ENCODE measurements at regions not wholly inside any gene's neighbourhood (a gene's known extent, or its start where the extent isn't known, plus 50 kb on each side); places are given as distances from the start of the nearest gene placed in this dataset.

DNA sequence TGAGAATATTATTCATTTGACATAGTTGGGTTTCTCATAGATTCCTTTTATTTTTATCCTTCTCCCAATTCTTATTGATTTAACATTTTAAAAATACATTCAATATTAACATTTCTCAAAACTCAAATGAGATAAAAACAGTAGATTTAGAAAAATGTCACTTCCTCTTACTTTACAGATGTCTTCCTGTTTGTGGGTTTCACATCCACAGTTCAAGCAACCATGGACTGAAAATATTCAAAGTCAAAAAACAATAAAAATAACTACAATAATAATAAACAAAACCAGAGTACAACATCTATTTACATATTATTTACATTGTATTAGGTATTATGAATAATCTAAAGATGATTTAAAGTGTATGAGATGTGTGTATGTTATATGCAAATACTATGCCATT lies 111.3 kb upstream of the SLC16A7 start:
- no peak overlapping the region for H3K4me3 ChIP-seq (ENCODE audit: insufficient read depth, low read depth, low read length)
- in situ Hi-C loops (cut with MboI; ENCODE audit: low sequenced_read_pairs), result no loop called here
- no peak for ATAC-seq (ENCODE audit: low read depth)

More for the DNA sequence above, 111.3 kb upstream of the SLC16A7 start:
- no peak overlapping the region for H3K27ac ChIP-seq (ENCODE audit: insufficient read depth, low read length)
- ChIA-PET POLR2A (ENCODE audit: unreplicated experiment) (no interaction called here), CTCF (no interaction called here)
- H3K18ac ChIP-seq (ENCODE audit: low read depth, low read length), result no peak overlapping the region
- no peak overlapping the region for H2BK120ac ChIP-seq (ENCODE audit: low read depth, low read length)
- no peak overlapping the region for H2BK15ac ChIP-seq (ENCODE audit: low read depth, low read length)
- intact Hi-C loops (cut with micrococcal nuclease) (no loop called here), dilution Hi-C loops (cut with HindIII; ENCODE audit: low sequenced_read_pairs, unreplicated experiment) (no loop called here)
- no peaks in the 10 kb centered on the region for H3K79me1 ChIP-seq (ENCODE audit: low read depth in 1 of 2, low read length in 2 of 2)
- no peak overlapping the region for H3K9ac ChIP-seq (ENCODE audit: low read depth, low read length)
- H4K8ac ChIP-seq (ENCODE audit: low read depth in 2 of 2, low read length in 2 of 2), result no peak overlapping the region
- H3K27me3 ChIP-seq (ENCODE audit: control insufficient read depth, insufficient read depth, low read length), result no peaks in the 10 kb centered on the region
- H4K20me1 ChIP-seq (ENCODE audit: insufficient read depth, low read length), result no peaks in the 10 kb centered on the region
- H3K9me1 ChIP-seq (ENCODE audit: insufficient read depth, low read length), result no peaks in the 10 kb centered on the region
- no peaks in the 10 kb centered on the region for H3K9me3 ChIP-seq (ENCODE audit: control insufficient read depth, insufficient read depth, low read length)
- no peak overlapping the region for H2BK5ac ChIP-seq (ENCODE audit: low read depth, low read length, poor library complexity, severe bottlenecking)
- no TSS peak for BruUV-seq (replicated peaks)
- no peak overlapping the region for H2BK20ac ChIP-seq (ENCODE audit: low read depth, low read length)
- no peak overlapping the region for H2AK9ac ChIP-seq (replicated peaks; ENCODE audit: low read depth, low read length, poor library complexity)
- H3K36me3 ChIP-seq (ENCODE audit: control insufficient read depth, insufficient read depth, low read length), result no peaks in the 10 kb centered on the region
- no peak for DNase-seq
- no peak for TF ChIP-seq CHD1 (IDR thresholded peaks at IDR 0.05; ENCODE audit: low read depth, low read length)
- no peak for TF ChIP-seq POLR2A (IDR thresholded peaks at IDR 0.05; ENCODE audit: low read depth, low read length)
- TF ChIP-seq RCOR1 (IDR thresholded peaks at IDR 0.05; ENCODE audit: insufficient replicate concordance, low read length), result no peak
- no peak for TF ChIP-seq RAD21 (IDR thresholded peaks at IDR 0.05; ENCODE audit: low read length)
- no peak for TF ChIP-seq NFE2L2 (IDR thresholded peaks at IDR 0.05; ENCODE audit: low read depth, low read length)
- TF ChIP-seq, protein P1, sequence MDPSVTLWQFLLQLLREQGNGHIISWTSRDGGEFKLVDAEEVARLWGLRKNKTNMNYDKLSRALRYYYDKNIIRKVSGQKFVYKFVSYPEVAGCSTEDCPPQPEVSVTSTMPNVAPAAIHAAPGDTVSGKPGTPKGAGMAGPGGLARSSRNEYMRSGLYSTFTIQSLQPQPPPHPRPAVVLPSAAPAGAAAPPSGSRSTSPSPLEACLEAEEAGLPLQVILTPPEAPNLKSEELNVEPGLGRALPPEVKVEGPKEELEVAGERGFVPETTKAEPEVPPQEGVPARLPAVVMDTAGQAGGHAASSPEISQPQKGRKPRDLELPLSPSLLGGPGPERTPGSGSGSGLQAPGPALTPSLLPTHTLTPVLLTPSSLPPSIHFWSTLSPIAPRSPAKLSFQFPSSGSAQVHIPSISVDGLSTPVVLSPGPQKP (IDR thresholded peaks at IDR 0.05; ENCODE audit: borderline replicate concordance, low read depth, low read length), result no peak
- TF ChIP-seq SMC3 (IDR thresholded peaks at IDR 0.05; ENCODE audit: low read depth, low read length), result no peak
- TF ChIP-seq FOS (IDR thresholded peaks at IDR 0.05; ENCODE audit: low read depth, low read length), result no peak
- TF ChIP-seq, protein P2, sequence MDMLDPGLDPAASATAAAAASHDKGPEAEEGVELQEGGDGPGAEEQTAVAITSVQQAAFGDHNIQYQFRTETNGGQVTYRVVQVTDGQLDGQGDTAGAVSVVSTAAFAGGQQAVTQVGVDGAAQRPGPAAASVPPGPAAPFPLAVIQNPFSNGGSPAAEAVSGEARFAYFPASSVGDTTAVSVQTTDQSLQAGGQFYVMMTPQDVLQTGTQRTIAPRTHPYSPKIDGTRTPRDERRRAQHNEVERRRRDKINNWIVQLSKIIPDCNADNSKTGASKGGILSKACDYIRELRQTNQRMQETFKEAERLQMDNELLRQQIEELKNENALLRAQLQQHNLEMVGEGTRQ (IDR thresholded peaks at IDR 0.05; ENCODE audit: low read depth, low read length), result no peak
- TF ChIP-seq, protein P3, sequence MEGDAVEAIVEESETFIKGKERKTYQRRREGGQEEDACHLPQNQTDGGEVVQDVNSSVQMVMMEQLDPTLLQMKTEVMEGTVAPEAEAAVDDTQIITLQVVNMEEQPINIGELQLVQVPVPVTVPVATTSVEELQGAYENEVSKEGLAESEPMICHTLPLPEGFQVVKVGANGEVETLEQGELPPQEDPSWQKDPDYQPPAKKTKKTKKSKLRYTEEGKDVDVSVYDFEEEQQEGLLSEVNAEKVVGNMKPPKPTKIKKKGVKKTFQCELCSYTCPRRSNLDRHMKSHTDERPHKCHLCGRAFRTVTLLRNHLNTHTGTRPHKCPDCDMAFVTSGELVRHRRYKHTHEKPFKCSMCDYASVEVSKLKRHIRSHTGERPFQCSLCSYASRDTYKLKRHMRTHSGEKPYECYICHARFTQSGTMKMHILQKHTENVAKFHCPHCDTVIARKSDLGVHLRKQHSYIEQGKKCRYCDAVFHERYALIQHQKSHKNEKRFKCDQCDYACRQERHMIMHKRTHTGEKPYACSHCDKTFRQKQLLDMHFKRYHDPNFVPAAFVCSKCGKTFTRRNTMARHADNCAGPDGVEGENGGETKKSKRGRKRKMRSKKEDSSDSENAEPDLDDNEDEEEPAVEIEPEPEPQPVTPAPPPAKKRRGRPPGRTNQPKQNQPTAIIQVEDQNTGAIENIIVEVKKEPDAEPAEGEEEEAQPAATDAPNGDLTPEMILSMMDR (conservative IDR thresholded peaks at IDR 0.05; ENCODE audit: low read depth, low read length), result no peak
- no peak overlapping the region for H4K5ac ChIP-seq (ENCODE audit: low read depth, low read length)
- H2AFZ ChIP-seq (replicated peaks; ENCODE audit: low read length, poor library complexity), result no peak overlapping the region
- no peak overlapping the region for H3K23ac ChIP-seq (ENCODE audit: low read depth, low read length)
- no peak overlapping the region for H3K4ac ChIP-seq (ENCODE audit: low read depth, low read length)
- no peak overlapping the region for H3K56ac ChIP-seq (ENCODE audit: extremely low read depth, insufficient read depth, low read length)
- no peaks in the 10 kb centered on the region for H3K4me1 ChIP-seq (ENCODE audit: control insufficient read depth, insufficient read depth, low read length)
- no peak overlapping the region for H4K91ac ChIP-seq (ENCODE audit: insufficient read depth, low read depth, low read length)
- no peak overlapping the region for H3K4me2 ChIP-seq (ENCODE audit: low read depth, low read length)
- H2AK5ac ChIP-seq (ENCODE audit: low read depth, low read length), result no peak overlapping the region
- no peak overlapping the region for H3K14ac ChIP-seq (replicated peaks; ENCODE audit: low read depth, low read length)

Measured in IMR-90 (cell line).